Liver (tissue), 7 donors: ENCODE measurements at regions not wholly inside any gene's neighbourhood (a gene's known extent, or its start where the extent isn't known, plus 50 kb on each side); places are given as distances from the start of the nearest gene placed in this dataset.

ENCODE experiments used
- DNase-seq: peaks from one replicate; pipeline ENCODE4 v3.0.0-alpha.2; 2017; ENCODE audit warnings: low spot score
- H3K27ac ChIP-seq, 2 donors: one replicate each; pipeline ENCODE4 v1.7.0; 2013; ENCODE audit warnings: inconsistent platforms in 2 of 2, low read length in 2 of 2, control low read depth in 1 of 2, low read depth in 1 of 2, mild to moderate bottlenecking in 1 of 2
- H3K27me3 ChIP-seq, 4 donors: one replicate each; pipeline versions ENCODE4 v1.6.1 to v1.7.0; 2013; ENCODE audit warnings: low read length in 3 of 4, inconsistent platforms in 1 of 4, mild to moderate bottlenecking in 1 of 4, moderate library complexity in 1 of 4; ENCODE audit not compliant: control insufficient read depth in 4 of 4, insufficient read depth in 4 of 4
- H3K36me3 ChIP-seq, 4 donors: one replicate each; pipeline versions ENCODE4 v1.6.1 to v1.7.0; 2013; ENCODE audit warnings: low read length in 3 of 4, mild to moderate bottlenecking in 3 of 4, low read depth in 1 of 4, moderate library complexity in 1 of 4; ENCODE audit not compliant: control insufficient read depth in 4 of 4, insufficient read depth in 3 of 4
- H3K4me1 ChIP-seq, 4 donors: one replicate each; pipeline versions ENCODE4 v1.6.1 to v1.7.0; 2013; ENCODE audit warnings: low read length in 3 of 4, mild to moderate bottlenecking in 3 of 4, moderate library complexity in 1 of 4; ENCODE audit not compliant: control insufficient read depth in 4 of 4, insufficient read depth in 4 of 4
- H3K4me3 ChIP-seq, 3 donors: one replicate each; pipeline versions ENCODE4 v1.6.1 to v1.7.0; 2013; ENCODE audit warnings: low read length in 3 of 3, control low read depth in 1 of 3, low read depth in 1 of 3, mild to moderate bottlenecking in 1 of 3
- H3K9ac ChIP-seq, 2 donors: one replicate each; pipeline ENCODE4 v1.7.0; 2013; ENCODE audit warnings: low read length in 2 of 2, mild to moderate bottlenecking in 2 of 2, moderate library complexity in 2 of 2, control low read depth in 1 of 2, low read depth in 1 of 2
- H3K9me3 ChIP-seq, 4 donors: one replicate each; pipeline versions ENCODE4 v1.6.1 to v1.7.0; 2013; ENCODE audit warnings: low read length in 3 of 4; ENCODE audit not compliant: control insufficient read depth in 4 of 4
- ATF3 ChIP-seq: IDR thresholded peaks from 2 replicates; pipeline ENCODE4 v1.6.1; 2016; ENCODE audit warnings: antibody characterized with exemption
- EGR1 ChIP-seq, 2 donors: IDR thresholded peaks; 2 replicates each; pipeline ENCODE4 v1.6.1; 2016 to 2018; ENCODE audit warnings: antibody characterized with exemption in 2 of 2, low read depth in 2 of 2
- FOXA2 ChIP-seq: IDR thresholded peaks from 2 replicates; pipeline ENCODE4 v1.6.1; 2016; ENCODE audit warnings: antibody characterized with exemption
- HNF4A ChIP-seq, 2 donors: conservative IDR thresholded peaks; 2 replicates each; pipeline ENCODE4 v1.6.1; 2016; ENCODE audit warnings: antibody characterized with exemption in 2 of 2, mild to moderate bottlenecking in 2 of 2
- HNF4G ChIP-seq: IDR thresholded peaks from 2 replicates; pipeline ENCODE4 v1.6.1; 2016; ENCODE audit warnings: antibody characterized with exemption
- MAX ChIP-seq: IDR thresholded peaks from 2 replicates; pipeline ENCODE4 v1.6.1; 2016; ENCODE audit warnings: antibody characterized with exemption
- RAD21 ChIP-seq, 2 donors: IDR thresholded peaks; 2 replicates each; pipeline ENCODE4 v1.6.1; 2016; ENCODE audit warnings: antibody characterized with exemption in 2 of 2, mild to moderate bottlenecking in 2 of 2
- REST ChIP-seq: IDR thresholded peaks from 2 replicates; pipeline ENCODE4 v1.6.1; 2016; ENCODE audit warnings: antibody characterized with exemption, mild to moderate bottlenecking
- RXRA ChIP-seq, 2 donors: IDR thresholded peaks; 2 replicates each; pipeline ENCODE4 v1.6.1; 2017 to 2018; ENCODE audit warnings: antibody characterized with exemption in 2 of 2, mild to moderate bottlenecking in 1 of 2
- SP1 ChIP-seq: IDR thresholded peaks from 2 replicates; pipeline ENCODE4 v1.6.1; 2018; ENCODE audit warnings: antibody characterized with exemption, mild to moderate bottlenecking
- TAF1 ChIP-seq: conservative IDR thresholded peaks from 2 replicates; pipeline ENCODE4 v1.6.1; 2016; ENCODE audit warnings: antibody characterized with exemption, mild to moderate bottlenecking
- YY1 ChIP-seq: IDR thresholded peaks from 2 replicates; pipeline ENCODE4 v1.6.1; 2016; ENCODE audit warnings: antibody characterized with exemption, mild to moderate bottlenecking
- ZBTB33 ChIP-seq: IDR thresholded peaks from 2 replicates; pipeline ENCODE4 v1.6.1; 2016; ENCODE audit warnings: antibody characterized with exemption
- WGBS: extraction: QIAGEN DNeasy Blood & Tissue Kit; methylation state at CpG from one replicate; pipeline ENCODE4 v1.1.7; 2013; 5-methylcytosine and 5-hydroxymethylcytosine counted together
- donor health status: healthy.
- donor health status: healthy.
- donor health status: healthy.
- donor health status: healthy.

- TF ChIP-seq HNF4G (no peak), YY1 (no peak), RXRA (IDR thresholded peaks at IDR 0.05) (no peak), HNF4A (conservative IDR thresholded peaks at IDR 0.05) (no peak), TAF1 (no peak), ATF3 (no peak), MAX (no peak)
- Histone ChIP-seq H3K4me1 (no peaks in the 10 kb centered on the region), H3K9me3 (no peaks in the 10 kb centered on the region), H3K4me3 (no peak overlapping the region), H3K36me3 (no peaks in the 10 kb centered on the region), H3K9ac (no peak overlapping the region), H3K27me3 (no peaks in the 10 kb centered on the region), H3K27ac (no peak overlapping the region)
- WGBS = 88% methylated on average over 16 of the region's 16 CpGs
- no peak for DNase-seq
Measured at GRCh38 chr2:5444168-5444567, 248.0 kb upstream of the SOX11 start.

GRCh38 chr2:5444854-5445253 lies 247.3 kb upstream of the SOX11 start:
- WGBS = 77% methylated on average over 4 of the region's 4 CpGs
- Histone ChIP-seq H3K27me3 (no peaks in the 10 kb centered on the region), H3K9ac (no peak overlapping the region), H3K4me3 (no peak overlapping the region), H3K9me3 (no peaks in the 10 kb centered on the region), H3K36me3 (no peaks in the 10 kb centered on the region), H3K4me1 (no peaks in the 10 kb centered on the region), H3K27ac (no peak overlapping the region)
- TF ChIP-seq RXRA (IDR thresholded peaks at IDR 0.05) (no peak), HNF4G (no peak), ATF3 (no peak), RAD21 (IDR thresholded peaks at IDR 0.05) (no peak), SP1 (no peak)
- no peak for DNase-seq

GRCh38 chr2:5449867-5450266 lies 242.3 kb upstream of the SOX11 start:
- no peak overlapping the region for H3K9ac ChIP-seq
- H3K27me3 ChIP-seq = no peaks in the 10 kb centered on the region
- H3K27ac ChIP-seq = no peak overlapping the region
- H3K36me3 ChIP-seq = no peaks in the 10 kb centered on the region
- no peaks in the 10 kb centered on the region for H3K4me1 ChIP-seq
- TF ChIP-seq ZBTB33 (no peak), FOXA2 (no peak), ATF3 (no peak), REST (no peak), EGR1 (IDR thresholded peaks at IDR 0.05; ENCODE audit: low read depth in 2 of 2) (no peak), HNF4G (no peak), SP1 (no peak)
- H3K9me3 ChIP-seq = no peaks in the 10 kb centered on the region
- no peak overlapping the region for H3K4me3 ChIP-seq
- no peak for DNase-seq
